CD14-positive monocyte (primary cell): ENCODE measurements at regions not wholly inside any gene's neighbourhood (a gene's known extent, or its start where the extent isn't known, plus 50 kb on each side); places are given as distances from the start of the nearest gene placed in this dataset.

Source experiments
- DNase-seq, 3 donors: peaks; one replicate each; pipeline ENCODE4 v3.0.0-alpha.2; 2011 to 2022
- H2AFZ ChIP-seq: 2 replicates; pipeline ENCODE4 v1.6.0; 2012; ENCODE audit warnings: mild to moderate bottlenecking, low read depth, low read length, inconsistent platforms; ENCODE audit not compliant: insufficient read depth, poor library complexity, severe bottlenecking
- H3K27ac ChIP-seq, 2 donors: 1 replicate in 1 of 2; 2 replicates in 1 of 2; pipeline ENCODE4 v1.5.1; 2012 to 2013; ENCODE audit warnings: low read length in 2 of 2, control low read depth in 1 of 2, inconsistent platforms in 1 of 2, low read depth in 1 of 2, mild to moderate bottlenecking in 1 of 2
- H3K27me3 ChIP-seq, 2 donors: one replicate each; pipeline versions ENCODE4 v1.6.0 to v1.6.1; 2011 to 2013; ENCODE audit warnings: low read length in 2 of 2; ENCODE audit not compliant: control insufficient read depth in 2 of 2, insufficient read depth in 2 of 2
- H3K36me3 ChIP-seq, 2 donors: replicated peaks in 1 of 2; 1 replicate in 1 of 2; 2 replicates in 1 of 2; pipeline versions ENCODE4 v1.5.1 to v1.6.1; 2012 to 2013; ENCODE audit warnings: low read length in 2 of 2, control low read depth in 1 of 2, inconsistent platforms in 1 of 2, mild to moderate bottlenecking in 1 of 2; ENCODE audit not compliant: insufficient read depth in 2 of 2, control insufficient read depth in 1 of 2
- H3K4me1 ChIP-seq, 2 donors: 1 replicate in 1 of 2; 2 replicates in 1 of 2; pipeline versions ENCODE4 v1.5.1 to v1.6.1; 2012 to 2013; ENCODE audit warnings: low read length in 2 of 2, control low read depth in 1 of 2, inconsistent platforms in 1 of 2, mild to moderate bottlenecking in 1 of 2, moderate library complexity in 1 of 2; ENCODE audit not compliant: insufficient read depth in 2 of 2, control insufficient read depth in 1 of 2
- H3K4me2 ChIP-seq: replicated peaks from 2 replicates; pipeline ENCODE3; 2012; ENCODE audit warnings: low read length, moderate library complexity, mild to moderate bottlenecking; ENCODE audit not compliant: poor library complexity, severe bottlenecking; ENCODE audit errors: extremely low read depth
- H3K4me3 ChIP-seq, 3 experiments: fragments of 200-600 bp in 1 of 3; sonication (generic) in 1 of 3; replicated peaks in 1 of 3; 1 replicate in 2 of 3; 2 replicates in 1 of 3; pipeline ENCODE4 v1.5.1; 2011 to 2013; ENCODE audit warnings: low read length in 3 of 3, mild to moderate bottlenecking in 3 of 3, control low read depth in 2 of 3, low read depth in 2 of 3, inconsistent platforms in 1 of 3, moderate library complexity in 1 of 3
- H3K79me2 ChIP-seq: 2 replicates; pipeline ENCODE4 v1.6.0; 2012; ENCODE audit warnings: mild to moderate bottlenecking, control low read depth, inconsistent platforms, low read length, moderate library complexity; ENCODE audit not compliant: insufficient read depth
- H3K9ac ChIP-seq: 2 replicates; pipeline ENCODE4 v1.6.0; 2017; ENCODE audit warnings: low read length, mild to moderate bottlenecking; ENCODE audit not compliant: insufficient read depth, poor library complexity, severe bottlenecking
- H3K9me3 ChIP-seq, 2 donors: replicated peaks in 1 of 2; 1 replicate in 1 of 2; 2 replicates in 1 of 2; pipeline versions ENCODE4 v1.5.1 to v1.6.1; 2012 to 2013; ENCODE audit warnings: low read length in 2 of 2, control low read depth in 1 of 2; ENCODE audit not compliant: control insufficient read depth in 1 of 2, insufficient read depth in 1 of 2
- H4K20me1 ChIP-seq: 2 replicates; pipeline ENCODE4 v1.6.0; 2012; ENCODE audit warnings: mild to moderate bottlenecking, low read length, control low read depth, moderate library complexity; ENCODE audit not compliant: insufficient read depth
- H3K27ac Mint-ChIP-seq, 7 donors: one replicate each; pipeline ENCODE4 v1.8.0; 2020; ENCODE audit warnings: mild to moderate bottlenecking in 7 of 7, mixed read lengths in 7 of 7, moderate library complexity in 6 of 7, inconsistent platforms in 2 of 7
- H3K27me3 Mint-ChIP-seq, 3 donors: one replicate each; pipeline ENCODE4 v1.8.0; 2021 to 2022; ENCODE audit warnings: low read depth in 3 of 3, mild to moderate bottlenecking in 3 of 3, mixed read lengths in 3 of 3, moderate library complexity in 3 of 3, inconsistent platforms in 1 of 3
- H3K36me3 Mint-ChIP-seq, 2 donors: one replicate each; pipeline ENCODE4 v1.8.0; 2020; ENCODE audit warnings: mixed read lengths in 2 of 2, inconsistent platforms in 1 of 2, mild to moderate bottlenecking in 1 of 2
- H3K4me1 Mint-ChIP-seq: one replicate; pipeline ENCODE4 v1.8.0; 2020; ENCODE audit warnings: mild to moderate bottlenecking, mixed read lengths
- H3K4me3 Mint-ChIP-seq, 2 donors: one replicate each; pipeline ENCODE4 v1.8.0; 2020; ENCODE audit warnings: mild to moderate bottlenecking in 2 of 2, mixed read lengths in 2 of 2, moderate library complexity in 1 of 2
- H3K9me3 Mint-ChIP-seq, 7 donors: one replicate each; pipeline ENCODE4 v1.8.0; 2020 to 2022; ENCODE audit warnings: mixed read lengths in 7 of 7, mild to moderate bottlenecking in 6 of 7, moderate library complexity in 6 of 7, inconsistent platforms in 2 of 7
- whole genome bisulfite sequencing: methylation state at CpG from one replicate; pipeline ENCODE4 v1.1.5; 2013; ENCODE audit warnings: missing lambda C conversion rate; ENCODE audit not compliant: insufficient coverage; 5-methylcytosine and 5-hydroxymethylcytosine counted together
- intact Hi-C, 2 donors: fragments of 100-400 bp; cut with micrococcal nuclease; formaldehyde crosslinking; loops; one replicate each; pipeline versions ENCODE4 v1.15.0 to v1.15.1; 2023
- TF ChIP-seq, protein P1 (sequence below): fragments of 200-600 bp; IDR thresholded peaks from one replicate; pipeline ENCODE4 v1.8.0; 2022; ENCODE audit warnings: antibody characterized with exemption, mild to moderate bottlenecking

DNA sequence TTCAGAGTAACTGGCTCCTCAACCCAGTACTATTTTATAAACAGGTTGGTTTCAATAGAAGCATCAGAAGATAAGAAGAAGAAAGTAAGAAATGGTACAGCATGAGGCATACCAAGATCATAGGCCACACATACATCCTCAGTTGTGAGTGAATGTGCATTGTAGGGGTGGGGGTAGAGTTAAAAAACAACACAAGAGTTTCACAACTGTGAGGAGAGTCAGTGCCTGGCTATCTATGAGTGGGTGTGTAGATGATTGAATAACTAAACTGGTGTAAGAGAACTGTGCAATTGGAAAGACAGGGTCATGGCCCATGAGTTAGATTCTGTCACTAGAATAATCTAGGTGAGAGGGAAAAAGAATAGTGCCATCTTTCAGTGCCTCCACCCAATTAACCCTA is 748.2 kb upstream of the ACVR2A start:
- no peak for DNase-seq
- Histone ChIP-seq H3K4me2 (no peak overlapping the region), H3K27me3 (no peaks in the 10 kb centered on the region), H3K4me3 (no peak overlapping the region), H3K27ac (no peak overlapping the region), H3K79me2 (no peaks in the 10 kb centered on the region), H3K36me3 (no peaks in the 10 kb centered on the region), H3K9me3 (no peaks in the 10 kb centered on the region), H2AFZ (no peak overlapping the region), H3K4me1 (no peaks in the 10 kb centered on the region), H4K20me1 (no peaks in the 10 kb centered on the region), H3K9ac (no peak overlapping the region)
- H3K27me3 Mint-ChIP-seq, result peaks cover 0 to under 1% (median 0%) of the 10 kb centered on the region in 3 donors
- intact Hi-C loops, result no loop called here
- H3K36me3 Mint-ChIP-seq, result no peaks in the 10 kb centered on the region
- H3K4me3 Mint-ChIP-seq, result no peak overlapping the region
- H3K4me1 Mint-ChIP-seq, result no peaks in the 10 kb centered on the region
- TF ChIP-seq, protein P1, sequence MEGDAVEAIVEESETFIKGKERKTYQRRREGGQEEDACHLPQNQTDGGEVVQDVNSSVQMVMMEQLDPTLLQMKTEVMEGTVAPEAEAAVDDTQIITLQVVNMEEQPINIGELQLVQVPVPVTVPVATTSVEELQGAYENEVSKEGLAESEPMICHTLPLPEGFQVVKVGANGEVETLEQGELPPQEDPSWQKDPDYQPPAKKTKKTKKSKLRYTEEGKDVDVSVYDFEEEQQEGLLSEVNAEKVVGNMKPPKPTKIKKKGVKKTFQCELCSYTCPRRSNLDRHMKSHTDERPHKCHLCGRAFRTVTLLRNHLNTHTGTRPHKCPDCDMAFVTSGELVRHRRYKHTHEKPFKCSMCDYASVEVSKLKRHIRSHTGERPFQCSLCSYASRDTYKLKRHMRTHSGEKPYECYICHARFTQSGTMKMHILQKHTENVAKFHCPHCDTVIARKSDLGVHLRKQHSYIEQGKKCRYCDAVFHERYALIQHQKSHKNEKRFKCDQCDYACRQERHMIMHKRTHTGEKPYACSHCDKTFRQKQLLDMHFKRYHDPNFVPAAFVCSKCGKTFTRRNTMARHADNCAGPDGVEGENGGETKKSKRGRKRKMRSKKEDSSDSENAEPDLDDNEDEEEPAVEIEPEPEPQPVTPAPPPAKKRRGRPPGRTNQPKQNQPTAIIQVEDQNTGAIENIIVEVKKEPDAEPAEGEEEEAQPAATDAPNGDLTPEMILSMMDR, result no peak
- H3K9me3 Mint-ChIP-seq, result peaks cover 0 to 5% (median 3%) of the 10 kb centered on the region in 7 donors
- H3K27ac Mint-ChIP-seq, result no peak overlapping the region

DNA sequence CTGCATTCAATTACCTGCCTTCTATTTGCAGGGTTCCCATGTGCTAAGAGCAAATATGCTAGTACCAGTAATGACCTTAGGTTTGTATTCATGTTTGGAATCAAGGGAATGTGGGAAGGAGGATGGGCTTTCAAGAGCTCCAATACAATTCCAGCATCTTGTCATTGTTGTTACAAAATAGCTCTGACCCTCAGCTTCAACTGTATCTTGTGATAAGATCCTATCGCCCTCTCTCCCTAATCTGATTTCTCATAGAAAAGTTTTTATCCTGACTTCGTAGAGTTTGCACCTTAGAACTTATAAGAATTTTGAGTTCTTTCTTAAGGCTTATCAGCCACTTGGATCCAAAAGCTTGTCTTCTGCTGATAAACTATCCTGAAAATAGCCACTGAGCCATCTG is 749.5 kb upstream of the ACVR2A start:
- Histone ChIP-seq H3K4me3 (no peak overlapping the region), H4K20me1 (no peaks in the 10 kb centered on the region)
- TF ChIP-seq, protein P1, result no peak

More for the DNA sequence above, 749.5 kb upstream of the ACVR2A start:
- Histone ChIP-seq H3K4me1 (no peaks in the 10 kb centered on the region), H2AFZ (no peak overlapping the region), H3K79me2 (no peaks in the 10 kb centered on the region), H3K9ac (no peak overlapping the region), H3K36me3 (no peaks in the 10 kb centered on the region), H3K9me3 (no peaks in the 10 kb centered on the region), H3K4me2 (no peak overlapping the region), H3K27me3 (no peaks in the 10 kb centered on the region), H3K27ac (no peak overlapping the region)
- H3K36me3 Mint-ChIP-seq, result no peaks in the 10 kb centered on the region
- no peaks in the 10 kb centered on the region for H3K4me1 Mint-ChIP-seq
- no peak for DNase-seq
- peaks cover 0 to 5% (median 3%) of the 10 kb centered on the region in 7 donors for H3K9me3 Mint-ChIP-seq
- H3K4me3 Mint-ChIP-seq, result no peak overlapping the region
- H3K27ac Mint-ChIP-seq, result no peak overlapping the region
- intact Hi-C loops, result no loop called here
- WGBS, result 88% methylated on average over 2 of the region's 2 CpGs
- peaks cover 0 to 3% (median 0%) of the 10 kb centered on the region in 3 donors for H3K27me3 Mint-ChIP-seq
